NCI-H2196 treated with DMSO at 0.1 percent for 48 hours (cell line): ENCODE measurements at regions not wholly inside any gene's neighbourhood (a gene's known extent, or its start where the extent isn't known, plus 50 kb on each side); places are given as distances from the start of the nearest gene placed in this dataset.
"Not testable (repeated sequence)": the region's sequence is repeated elsewhere in the genome, so short reads cannot be mapped to it uniquely, and the experiment has no call there.

ENCODE experiments used
- DNase-seq: peaks from one replicate; lab custom pipeline; 2025; ENCODE audit not compliant: unreplicated experiment; lab: John Stamatoyannopoulos, UW

DNA sequence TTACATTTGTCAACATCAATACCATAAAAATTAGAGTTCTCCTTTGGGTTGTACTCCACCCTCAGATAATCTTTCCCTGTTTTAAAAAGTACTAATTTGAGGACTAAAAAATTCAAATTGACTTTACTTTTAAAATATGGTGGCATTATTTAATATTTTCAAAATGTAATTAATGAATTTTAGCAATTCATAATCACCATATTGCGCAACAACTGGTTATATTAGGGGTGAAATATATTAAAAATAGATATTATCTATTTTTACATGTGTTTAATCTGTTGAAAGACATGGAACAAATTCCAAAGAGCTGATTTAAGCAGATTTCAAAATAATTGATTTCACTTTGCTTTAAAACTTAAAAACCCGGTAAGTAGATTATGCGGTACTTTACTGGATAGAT is 236.6 kb upstream of the NOL4 start:
- DNase-seq: no peak

- DNase-seq: no peak
Measured at GRCh38 chr18:34467058-34467457, 242.3 kb upstream of the NOL4 start.

DNA sequence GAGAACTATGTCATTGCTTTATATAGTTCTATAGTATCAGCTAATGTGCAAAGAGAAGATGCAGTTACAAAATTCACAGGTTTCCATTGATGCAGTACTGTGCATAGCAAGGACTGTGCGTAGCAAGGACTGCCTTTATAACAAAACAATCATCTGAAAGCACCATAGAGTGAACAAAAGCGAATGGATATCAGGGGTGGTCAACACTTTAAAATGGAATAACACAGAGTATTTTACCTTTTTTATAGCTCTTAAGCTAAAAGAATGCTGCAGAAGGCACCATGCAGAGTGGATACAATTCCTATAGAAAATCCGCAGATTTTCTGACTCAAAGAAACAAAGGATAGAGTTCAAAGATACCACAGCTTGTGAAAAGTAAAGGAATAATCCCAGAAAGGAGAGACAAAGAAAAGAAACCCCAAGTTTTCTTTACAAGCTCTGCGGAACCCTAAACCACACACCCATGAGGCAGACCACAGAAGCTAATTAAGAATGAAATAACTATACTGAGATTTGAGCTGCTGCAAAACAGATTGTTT is 229.9 kb upstream of the DTNA start:
- DNase-seq: no peak

GRCh38 chr18:34482204-34482603 is 227.9 kb upstream of the DTNA start:
- no peak for DNase-seq

- DNase-seq: no peak
Measured at GRCh38 chr18:34483198-34483597, 226.9 kb upstream of the DTNA start.

DNA sequence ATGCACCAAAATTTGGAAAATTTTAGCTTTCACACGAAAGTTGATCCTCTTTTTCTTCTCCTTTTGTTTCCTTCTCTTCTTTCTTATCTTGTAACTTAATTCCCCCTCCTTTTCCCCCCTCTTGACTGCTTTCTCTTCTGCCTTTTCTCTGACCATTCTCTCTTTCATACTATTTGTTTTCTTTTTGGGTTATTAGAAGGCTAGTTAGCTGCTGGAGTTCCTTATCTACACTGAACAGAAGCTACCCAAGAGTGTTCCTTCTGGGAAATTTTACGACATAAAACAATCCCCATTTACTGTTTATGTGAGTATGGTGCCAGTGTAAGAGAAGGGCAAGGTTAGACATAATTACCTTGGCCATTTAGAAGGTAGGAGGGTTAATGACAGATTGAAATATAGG is 218.4 kb upstream of the DTNA start:
- DNase-seq: no peak

DNA sequence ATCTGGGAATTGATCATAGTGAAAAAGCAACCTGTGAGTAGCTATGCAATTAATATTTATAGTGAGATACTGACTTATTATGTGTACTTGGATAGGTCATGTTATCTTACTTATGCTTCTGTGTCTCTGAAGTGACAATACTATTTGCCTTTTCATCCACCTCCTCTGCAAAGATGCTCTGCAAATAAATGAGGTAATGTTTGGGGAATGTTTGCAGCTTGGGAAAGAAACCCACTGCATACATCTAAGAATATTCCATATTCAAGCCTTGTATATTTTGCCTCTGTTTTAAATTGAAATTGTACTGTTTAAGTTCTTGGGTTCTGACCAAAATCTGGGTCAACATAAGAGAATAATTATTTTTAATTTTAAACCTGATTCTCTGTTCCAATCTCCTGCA is 217.4 kb upstream of the DTNA start:
- peak; percentile 68 for DNase-seq

- peak; percentile 86 for DNase-seq
Measured at GRCh38 chr18:34493099-34493544, 217.0 kb upstream of the DTNA start.

DNA sequence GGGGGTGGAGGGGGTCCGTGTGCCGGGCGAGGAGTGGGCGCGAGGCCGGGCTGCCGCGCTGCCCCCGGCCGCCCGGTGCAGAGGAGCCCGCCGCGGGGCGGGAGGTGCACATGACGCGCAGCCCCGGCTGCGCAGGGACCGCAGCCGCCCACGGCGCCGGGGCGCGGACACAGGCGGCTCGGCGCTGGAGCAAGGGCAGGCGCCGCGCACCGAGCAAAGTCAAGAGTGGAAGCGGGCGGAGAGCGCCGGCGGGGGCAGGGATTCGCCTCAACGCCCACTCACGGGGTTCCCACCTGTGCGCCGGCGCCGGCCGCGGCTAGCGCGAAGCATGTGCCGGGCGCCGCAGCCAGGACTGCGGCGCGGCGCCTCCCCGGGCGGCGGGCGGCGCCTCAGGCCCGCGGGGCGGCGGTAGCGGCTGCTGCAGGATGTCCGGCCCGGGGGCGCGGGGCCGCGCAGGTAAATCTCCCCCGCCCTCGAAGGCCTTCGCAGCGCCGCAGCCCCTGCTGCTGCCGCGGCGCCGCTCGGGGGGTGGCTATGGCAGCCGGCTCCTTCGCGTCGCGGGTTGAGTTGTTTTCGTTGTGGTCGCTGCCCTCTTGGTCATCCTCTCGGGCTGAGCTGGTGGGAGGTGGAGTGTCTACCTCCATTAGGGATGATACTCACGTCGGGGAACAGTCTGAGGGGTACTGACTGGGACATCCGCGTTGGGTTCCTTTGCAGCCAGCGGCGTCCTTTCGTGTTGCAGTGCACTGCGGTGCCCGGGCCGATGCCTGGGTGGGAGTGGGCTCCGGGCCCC is 216.3 kb upstream of the DTNA start:
- DNase-seq: no peak

DNA sequence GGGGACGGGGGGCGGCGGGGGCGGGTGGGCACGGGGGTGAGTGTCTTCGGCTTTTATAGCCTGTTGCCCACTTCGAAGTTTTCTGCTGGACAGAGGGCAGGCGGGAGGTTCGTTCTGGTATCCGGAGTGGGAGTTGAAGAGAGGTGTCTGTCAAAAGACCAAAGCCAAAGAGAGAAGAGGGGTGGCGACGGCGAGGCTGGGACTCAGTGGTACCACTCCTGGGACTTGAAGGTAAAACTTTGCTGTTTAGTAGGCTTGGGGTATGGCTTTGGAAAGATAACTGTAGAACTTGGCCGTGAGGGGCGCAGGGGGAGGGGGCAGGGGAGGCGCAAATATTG is 215.8 kb upstream of the DTNA start:
- no peak for DNase-seq

DNA sequence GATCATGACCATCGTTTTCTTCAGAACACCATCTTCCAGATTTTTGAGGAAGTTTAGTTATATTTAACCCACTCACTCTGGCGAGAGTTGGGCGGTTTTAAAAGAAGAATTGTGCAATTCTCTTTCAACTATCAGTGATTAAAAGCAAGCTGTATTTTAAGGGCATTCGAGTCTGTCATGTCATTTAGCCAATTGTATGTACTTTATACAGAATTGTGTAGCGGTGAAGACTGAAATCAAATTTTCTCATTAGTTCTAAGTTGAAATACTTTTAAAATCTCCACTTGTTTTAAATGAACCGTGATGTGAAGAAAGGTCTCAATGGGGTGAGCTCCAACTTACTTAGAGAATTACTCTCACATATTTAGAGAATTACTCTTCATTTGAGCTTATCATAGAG is 214.6 kb upstream of the DTNA start:
- no peak for DNase-seq

- DNase-seq: no peak
Measured at GRCh38 chr18:34501553-34501952, 208.5 kb upstream of the DTNA start.

DNA sequence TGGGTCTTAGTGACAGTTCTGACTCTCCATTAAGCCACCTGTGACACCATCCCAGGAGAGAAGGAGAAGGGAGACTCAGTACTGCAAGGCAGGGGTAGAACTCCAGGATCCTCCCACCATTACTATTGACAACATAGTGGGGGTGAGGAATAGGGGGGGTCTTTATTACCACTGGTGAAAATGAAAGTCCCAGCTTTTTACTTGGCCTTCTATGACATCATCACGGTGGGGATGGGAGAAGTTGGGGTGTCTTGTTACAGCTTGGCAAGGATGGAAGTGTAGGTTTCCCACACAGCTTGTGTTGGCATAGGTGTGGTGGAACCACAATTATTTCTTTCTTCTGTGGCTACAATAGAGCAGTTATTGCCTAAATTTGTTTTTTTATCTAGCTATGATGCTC is 203.9 kb upstream of the DTNA start:
- DNase-seq: no peak

- DNase-seq: no peak
Measured at GRCh38 chr18:34509163-34509562, 200.9 kb upstream of the DTNA start.

DNA sequence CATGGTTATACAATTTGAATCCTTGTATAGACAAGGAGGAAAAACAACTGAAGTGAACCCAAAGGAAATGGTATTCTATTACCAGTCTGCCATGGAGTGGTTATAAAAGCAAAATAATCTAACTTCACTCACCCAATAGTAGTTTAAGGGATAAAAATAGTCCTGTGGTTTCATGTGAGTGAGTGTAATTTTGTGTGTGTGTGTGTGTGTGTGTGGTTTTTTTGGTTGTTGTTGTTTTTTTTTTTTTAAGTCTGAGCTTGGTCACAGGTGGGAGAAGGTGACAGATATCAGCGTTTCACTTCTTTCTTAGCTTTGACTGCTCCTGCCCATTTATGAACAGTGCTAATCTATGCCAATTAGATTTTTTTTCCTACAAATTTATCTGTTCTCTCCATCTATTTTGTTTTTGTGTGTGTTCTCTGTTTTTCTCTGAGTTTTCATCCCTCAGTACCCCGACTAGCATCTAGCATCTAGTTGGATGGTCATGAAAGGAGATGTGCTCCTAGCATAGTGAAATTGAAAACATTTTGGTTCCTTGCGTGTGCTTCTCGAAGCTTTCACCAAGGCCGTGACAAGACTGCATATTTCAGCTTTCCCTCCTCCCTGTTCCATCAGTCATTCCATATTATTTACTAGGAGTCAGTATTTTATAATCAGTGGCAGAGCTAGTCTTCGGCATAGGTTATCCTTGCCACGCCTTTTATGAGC is 200.1 kb upstream of the DTNA start:
- DNase-seq: no peak

- DNase-seq: no peak
Measured at GRCh38 chr18:34510926-34511325, 199.2 kb upstream of the DTNA start.

- no peak for DNase-seq
Measured at GRCh38 chr18:34511435-34511834, 198.7 kb upstream of the DTNA start.

GRCh38 chr18:34511879-34512278 is 198.2 kb upstream of the DTNA start:
- no peak for DNase-seq

DNA sequence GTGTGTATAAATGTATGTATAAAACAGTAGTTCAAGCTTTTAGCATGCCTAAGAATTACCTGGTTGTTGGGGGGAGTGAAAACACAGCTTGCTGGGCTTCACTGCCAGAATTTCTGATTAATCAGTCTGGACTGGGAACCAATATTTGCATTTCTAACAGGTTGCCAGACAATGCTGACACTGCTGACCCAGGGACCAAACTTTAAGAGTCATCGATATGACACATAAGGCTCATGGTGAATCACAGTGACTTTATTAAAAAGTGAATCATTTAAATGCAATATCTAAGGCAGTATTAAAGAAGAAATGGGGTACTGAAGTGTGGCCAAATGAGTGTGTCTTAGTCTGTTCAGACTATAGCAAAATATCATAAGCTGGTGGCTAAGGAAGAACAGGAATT is 195.9 kb upstream of the DTNA start:
- no peak for DNase-seq

- DNase-seq: no peak
Measured at GRCh38 chr18:34514957-34515356, 195.1 kb upstream of the DTNA start.

DNA sequence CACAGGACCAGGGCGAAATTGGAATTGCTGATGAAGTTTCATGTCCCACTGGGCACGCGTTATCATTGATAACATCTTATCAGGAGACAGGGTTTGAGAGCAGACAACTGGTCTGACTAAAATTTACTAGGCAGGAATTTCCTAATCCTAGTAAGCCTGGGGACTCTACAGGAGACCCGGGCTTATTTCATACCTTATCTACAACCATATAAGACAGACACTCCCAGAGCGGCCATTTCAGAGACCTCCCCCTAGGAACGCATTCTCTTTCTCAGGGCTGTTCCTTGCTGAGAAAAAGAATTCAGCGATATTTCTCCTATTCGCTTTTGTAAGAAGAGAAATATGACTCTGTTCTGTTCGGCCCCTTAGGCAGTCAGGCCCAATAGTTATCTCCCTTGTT is 193.7 kb upstream of the DTNA start:
- DNase-seq: not testable (repeated sequence)

DNA sequence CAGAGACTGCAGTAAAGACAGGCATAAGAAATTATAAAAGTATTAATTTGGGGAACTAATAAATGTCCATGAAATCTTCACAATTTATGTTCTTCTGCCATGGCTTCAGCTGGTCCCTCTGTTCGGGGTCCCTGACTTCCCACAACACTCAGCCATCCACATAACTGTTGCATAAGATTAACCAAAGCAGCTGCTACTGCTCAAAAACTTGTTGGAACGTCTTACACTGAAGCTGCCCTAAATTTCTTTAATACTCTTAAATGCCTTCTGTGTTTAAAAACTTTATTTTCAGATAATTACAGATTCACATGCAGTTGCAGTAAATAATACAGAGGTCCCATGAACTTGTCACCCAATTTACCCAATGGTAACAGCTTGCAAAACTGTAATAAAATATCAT is 193.1 kb upstream of the DTNA start:
- DNase-seq: not testable (repeated sequence)
